ENCODE measurements at regions not wholly inside any gene's neighbourhood (a gene's known extent, or its start where the extent isn't known, plus 50 kb on each side); places are given as distances from the start of the nearest gene placed in this dataset.

- H3K36me3 ChIP-seq: no peaks in the 10 kb centered on the region
- H3K9me3 ChIP-seq (replicated peaks): no peaks in the 10 kb centered on the region
- DNase-seq: peak; percentile 24
- no peak overlapping the region for H3K4me3 ChIP-seq
- TF ChIP-seq CTCF (IDR thresholded peaks at IDR 0.05; ENCODE audit: borderline replicate concordance): no peak
- intact Hi-C loops (cut with micrococcal nuclease): no loop called here
- H3K4me1 ChIP-seq: peaks cover 5% of the 10 kb centered on the region
- H3K27me3 ChIP-seq (ENCODE audit: low read depth): no peaks in the 10 kb centered on the region
- no peak overlapping the region for H3K27ac ChIP-seq (replicated peaks)
Observed at GRCh38 chr18:45464619-45465018, 150.7 kb upstream of the SLC14A2 start.

- DNase-seq: no peak
Observed at GRCh38 chr18:45467293-45467692, 148.0 kb upstream of the SLC14A2 start.

GRCh38 chr18:45467945-45468344 is 147.3 kb upstream of the SLC14A2 start:
- TF ChIP-seq CTCF (IDR thresholded peaks at IDR 0.05; ENCODE audit: borderline replicate concordance): no peak

More at GRCh38 chr18:45467293-45467692, 148.0 kb upstream of the SLC14A2 start:
- Histone ChIP-seq H3K4me1 (peaks cover 5% of the 10 kb centered on the region), H3K9me3 (replicated peaks) (no peaks in the 10 kb centered on the region), H3K4me3 (no peak overlapping the region), H3K27me3 (ENCODE audit: low read depth) (no peaks in the 10 kb centered on the region), H3K27ac (replicated peaks) (no peak overlapping the region), H3K36me3 (no peaks in the 10 kb centered on the region)
- intact Hi-C loops (cut with micrococcal nuclease): no loop called here
- TF ChIP-seq CTCF (IDR thresholded peaks at IDR 0.05; ENCODE audit: borderline replicate concordance): no peak

GRCh38 chr18:45478889-45479288 is 136.4 kb upstream of the SLC14A2 start:
- Histone ChIP-seq H3K4me1 (no peaks in the 10 kb centered on the region), H3K36me3 (no peaks in the 10 kb centered on the region), H3K27ac (replicated peaks) (no peak overlapping the region), H3K27me3 (ENCODE audit: low read depth) (peaks cover 28% of the 10 kb centered on the region), H3K4me3 (no peak overlapping the region), H3K9me3 (replicated peaks) (peaks cover 6% of the 10 kb centered on the region)
- no peak for DNase-seq
- intact Hi-C loops (cut with micrococcal nuclease): no loop called here
- TF ChIP-seq CTCF (IDR thresholded peaks at IDR 0.05; ENCODE audit: borderline replicate concordance): no peak

More at GRCh38 chr18:45467945-45468344, 147.3 kb upstream of the SLC14A2 start:
- Histone ChIP-seq H3K4me3 (no peak overlapping the region), H3K27ac (replicated peaks) (no peak overlapping the region), H3K9me3 (replicated peaks) (no peaks in the 10 kb centered on the region), H3K27me3 (ENCODE audit: low read depth) (no peaks in the 10 kb centered on the region), H3K36me3 (no peaks in the 10 kb centered on the region), H3K4me1 (peaks cover 5% of the 10 kb centered on the region)
- no peak for DNase-seq
- intact Hi-C loops (cut with micrococcal nuclease): no loop called here

- no peaks in the 10 kb centered on the region for H3K4me1 ChIP-seq
- peaks cover 28% of the 10 kb centered on the region for H3K27me3 ChIP-seq (ENCODE audit: low read depth)
- no peak overlapping the region for H3K27ac ChIP-seq (replicated peaks)
- no peaks in the 10 kb centered on the region for H3K9me3 ChIP-seq (replicated peaks)
- DNase-seq: no peak
- TF ChIP-seq CTCF (IDR thresholded peaks at IDR 0.05; ENCODE audit: borderline replicate concordance): no peak
- intact Hi-C loops (cut with micrococcal nuclease): no loop called here
- H3K4me3 ChIP-seq: no peak overlapping the region
- H3K36me3 ChIP-seq: no peaks in the 10 kb centered on the region
Observed at GRCh38 chr18:45480219-45481015, 134.9 kb upstream of the SLC14A2 start.

Data from left ventricle myocardium inferior (tissue), 1 donor.